ENCODE measurements at regions not wholly inside any gene's neighbourhood (a gene's known extent, or its start where the extent isn't known, plus 50 kb on each side); places are given as distances from the start of the nearest gene placed in this dataset.

GRCh38 chr13:50283017-50283416, 267.8 kb downstream of the KCNRG start:
- no peaks in the 10 kb centered on the region for H3K36me3 ChIP-seq (ENCODE audit: low read length)

DNA sequence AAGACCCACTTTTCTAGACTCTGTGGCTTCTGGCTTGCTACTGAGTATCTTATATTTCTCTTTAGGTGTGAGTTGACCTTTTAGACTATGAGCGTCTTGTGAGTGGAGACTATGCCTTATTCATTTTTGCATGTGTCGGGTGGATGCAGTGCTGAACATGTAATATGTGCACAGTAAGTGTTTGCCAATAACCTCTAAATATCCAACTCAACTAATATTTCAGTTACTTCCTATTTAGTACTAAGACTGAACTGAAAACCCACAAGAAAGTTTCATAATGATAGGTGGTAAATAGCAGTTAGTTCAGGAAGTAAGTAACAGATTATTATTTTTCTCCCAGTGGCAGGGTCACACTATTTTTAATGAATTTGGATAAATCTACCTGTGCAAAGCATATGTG, 269.3 kb downstream of the KCNRG start:
- H3K79me2 ChIP-seq (ENCODE audit: insufficient read depth, low read length) = no peaks in the 10 kb centered on the region
- H3K27ac ChIP-seq (ENCODE audit: low read depth, low read length) = no peak overlapping the region
- H3K9ac ChIP-seq (ENCODE audit: low read length) = no peak overlapping the region
- H3K27me3 ChIP-seq (ENCODE audit: low read length) = no peaks in the 10 kb centered on the region
- no peaks in the 10 kb centered on the region for H3K36me3 ChIP-seq (ENCODE audit: low read length)
- H4K20me1 ChIP-seq (ENCODE audit: low read depth, low read length) = no peaks in the 10 kb centered on the region
- no peak overlapping the region for H2AFZ ChIP-seq (ENCODE audit: low read depth, low read length, severe bottlenecking)
- TF ChIP-seq, protein P1, sequence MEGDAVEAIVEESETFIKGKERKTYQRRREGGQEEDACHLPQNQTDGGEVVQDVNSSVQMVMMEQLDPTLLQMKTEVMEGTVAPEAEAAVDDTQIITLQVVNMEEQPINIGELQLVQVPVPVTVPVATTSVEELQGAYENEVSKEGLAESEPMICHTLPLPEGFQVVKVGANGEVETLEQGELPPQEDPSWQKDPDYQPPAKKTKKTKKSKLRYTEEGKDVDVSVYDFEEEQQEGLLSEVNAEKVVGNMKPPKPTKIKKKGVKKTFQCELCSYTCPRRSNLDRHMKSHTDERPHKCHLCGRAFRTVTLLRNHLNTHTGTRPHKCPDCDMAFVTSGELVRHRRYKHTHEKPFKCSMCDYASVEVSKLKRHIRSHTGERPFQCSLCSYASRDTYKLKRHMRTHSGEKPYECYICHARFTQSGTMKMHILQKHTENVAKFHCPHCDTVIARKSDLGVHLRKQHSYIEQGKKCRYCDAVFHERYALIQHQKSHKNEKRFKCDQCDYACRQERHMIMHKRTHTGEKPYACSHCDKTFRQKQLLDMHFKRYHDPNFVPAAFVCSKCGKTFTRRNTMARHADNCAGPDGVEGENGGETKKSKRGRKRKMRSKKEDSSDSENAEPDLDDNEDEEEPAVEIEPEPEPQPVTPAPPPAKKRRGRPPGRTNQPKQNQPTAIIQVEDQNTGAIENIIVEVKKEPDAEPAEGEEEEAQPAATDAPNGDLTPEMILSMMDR (IDR thresholded peaks at IDR 0.05; ENCODE audit: insufficient read depth, low read length, poor library complexity, severe bottlenecking) = no peak
- TF ChIP-seq EZH2phosphoT487 (conservative IDR thresholded peaks at IDR 0.05; ENCODE audit: low read length) = no peak
- H3F3A ChIP-seq (ENCODE audit: insufficient read depth) = no peaks in the 10 kb centered on the region
- H3K4me3 ChIP-seq (ENCODE audit: insufficient read depth, low read length, poor library complexity, severe bottlenecking) = no peak overlapping the region
- no peaks in the 10 kb centered on the region for H3K9me2 ChIP-seq (replicated peaks; ENCODE audit: insufficient read depth, low read length)
- H3K4me2 ChIP-seq (ENCODE audit: low read depth, low read length, poor library complexity, severe bottlenecking) = no peak overlapping the region
- H3K9me3 ChIP-seq (ENCODE audit: insufficient read depth, low read length) = no peaks in the 10 kb centered on the region

More at GRCh38 chr13:50283017-50283416, 267.8 kb downstream of the KCNRG start:
- Histone ChIP-seq H3K27ac (ENCODE audit: low read depth, low read length) (no peak overlapping the region), H3K4me3 (ENCODE audit: insufficient read depth, low read length, poor library complexity, severe bottlenecking) (no peak overlapping the region), H3K27me3 (ENCODE audit: low read length) (no peaks in the 10 kb centered on the region), H3K9me2 (replicated peaks; ENCODE audit: insufficient read depth, low read length) (no peaks in the 10 kb centered on the region), H3K9ac (ENCODE audit: low read length) (no peak overlapping the region), H3K9me3 (ENCODE audit: insufficient read depth, low read length) (no peaks in the 10 kb centered on the region), H3F3A (ENCODE audit: insufficient read depth) (no peaks in the 10 kb centered on the region), H3K4me2 (ENCODE audit: low read depth, low read length, poor library complexity, severe bottlenecking) (no peak overlapping the region), H3K79me2 (ENCODE audit: insufficient read depth, low read length) (no peaks in the 10 kb centered on the region), H4K20me1 (ENCODE audit: low read depth, low read length) (no peaks in the 10 kb centered on the region), H2AFZ (ENCODE audit: low read depth, low read length, severe bottlenecking) (no peak overlapping the region)
- TF ChIP-seq, protein P1 (IDR thresholded peaks at IDR 0.05; ENCODE audit: insufficient read depth, low read length, poor library complexity, severe bottlenecking) = no peak
- TF ChIP-seq EZH2phosphoT487 (conservative IDR thresholded peaks at IDR 0.05; ENCODE audit: low read length) = no peak

DNA sequence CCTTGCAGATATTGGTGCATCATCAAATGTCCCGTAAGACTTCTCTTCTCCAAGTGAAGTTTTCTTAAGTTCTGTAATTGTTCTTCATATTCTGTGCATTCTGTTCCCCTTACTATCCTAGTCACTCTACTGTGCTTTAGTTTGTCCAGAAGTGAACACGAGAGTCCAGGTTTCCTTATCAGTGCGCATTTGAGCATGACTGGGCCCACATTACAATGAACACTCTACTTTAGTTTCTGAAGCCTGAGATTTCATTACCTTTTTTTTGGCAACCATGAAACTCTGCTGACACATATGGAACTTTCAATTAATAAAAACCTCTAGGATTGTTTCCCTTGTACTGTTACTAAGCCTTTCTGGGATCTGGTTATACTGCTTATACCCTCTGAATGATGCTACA, 270.0 kb downstream of the KCNRG start:
- Histone ChIP-seq H3K36me3 (ENCODE audit: low read length) (no peaks in the 10 kb centered on the region), H3K4me3 (ENCODE audit: insufficient read depth, low read length, poor library complexity, severe bottlenecking) (no peak overlapping the region), H3K9ac (ENCODE audit: low read length) (no peak overlapping the region), H3K9me2 (replicated peaks; ENCODE audit: insufficient read depth, low read length) (no peaks in the 10 kb centered on the region), H4K20me1 (ENCODE audit: low read depth, low read length) (no peaks in the 10 kb centered on the region), H2AFZ (ENCODE audit: low read depth, low read length, severe bottlenecking) (no peak overlapping the region), H3K4me2 (ENCODE audit: low read depth, low read length, poor library complexity, severe bottlenecking) (no peak overlapping the region), H3K9me3 (ENCODE audit: insufficient read depth, low read length) (no peaks in the 10 kb centered on the region), H3F3A (ENCODE audit: insufficient read depth) (no peaks in the 10 kb centered on the region), H3K79me2 (ENCODE audit: insufficient read depth, low read length) (no peaks in the 10 kb centered on the region), H3K27me3 (ENCODE audit: low read length) (no peaks in the 10 kb centered on the region), H3K27ac (ENCODE audit: low read depth, low read length) (no peak overlapping the region)
- TF ChIP-seq EZH2phosphoT487 (conservative IDR thresholded peaks at IDR 0.05; ENCODE audit: low read length) = no peak
- TF ChIP-seq, protein P1 (IDR thresholded peaks at IDR 0.05; ENCODE audit: insufficient read depth, low read length, poor library complexity, severe bottlenecking) = no peak

Data from SU-DHL-6 (cell line).